GM21447 (cell line): ENCODE measurements at regions not wholly inside any gene's neighbourhood (a gene's known extent, or its start where the extent isn't known, plus 50 kb on each side); places are given as distances from the start of the nearest gene placed in this dataset.

Experiments
- ATAC-seq: cut with Tn5 transposase; IDR thresholded peaks from one replicate; pipeline ENCODE4 v1.9.1; 2021; ENCODE audit not compliant: unreplicated experiment

GRCh38 chr5:32984851-32985610, 273.9 kb downstream of the NPR3 start:
- no peak for ATAC-seq

DNA sequence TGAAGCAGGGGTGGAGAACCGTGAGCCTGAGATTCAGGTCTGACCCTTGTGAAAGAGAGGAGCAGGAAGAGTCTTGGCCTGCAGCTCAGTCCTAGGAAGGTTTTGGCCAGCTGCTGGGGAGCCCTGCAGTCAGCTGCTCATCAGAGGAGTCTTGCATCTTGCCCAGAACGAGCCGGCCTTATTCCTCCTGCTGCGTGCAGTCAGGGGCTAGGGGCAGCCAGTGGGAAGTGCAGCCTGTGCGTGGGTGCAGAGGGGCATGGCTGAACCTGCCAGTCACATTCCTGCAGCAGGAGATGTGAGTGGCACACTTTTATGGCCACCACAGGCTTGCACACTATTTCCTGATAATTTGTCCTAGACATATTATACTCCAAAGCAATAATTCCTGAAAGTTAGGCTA, 278.7 kb downstream of the NPR3 start:
- ATAC-seq = no peak

DNA sequence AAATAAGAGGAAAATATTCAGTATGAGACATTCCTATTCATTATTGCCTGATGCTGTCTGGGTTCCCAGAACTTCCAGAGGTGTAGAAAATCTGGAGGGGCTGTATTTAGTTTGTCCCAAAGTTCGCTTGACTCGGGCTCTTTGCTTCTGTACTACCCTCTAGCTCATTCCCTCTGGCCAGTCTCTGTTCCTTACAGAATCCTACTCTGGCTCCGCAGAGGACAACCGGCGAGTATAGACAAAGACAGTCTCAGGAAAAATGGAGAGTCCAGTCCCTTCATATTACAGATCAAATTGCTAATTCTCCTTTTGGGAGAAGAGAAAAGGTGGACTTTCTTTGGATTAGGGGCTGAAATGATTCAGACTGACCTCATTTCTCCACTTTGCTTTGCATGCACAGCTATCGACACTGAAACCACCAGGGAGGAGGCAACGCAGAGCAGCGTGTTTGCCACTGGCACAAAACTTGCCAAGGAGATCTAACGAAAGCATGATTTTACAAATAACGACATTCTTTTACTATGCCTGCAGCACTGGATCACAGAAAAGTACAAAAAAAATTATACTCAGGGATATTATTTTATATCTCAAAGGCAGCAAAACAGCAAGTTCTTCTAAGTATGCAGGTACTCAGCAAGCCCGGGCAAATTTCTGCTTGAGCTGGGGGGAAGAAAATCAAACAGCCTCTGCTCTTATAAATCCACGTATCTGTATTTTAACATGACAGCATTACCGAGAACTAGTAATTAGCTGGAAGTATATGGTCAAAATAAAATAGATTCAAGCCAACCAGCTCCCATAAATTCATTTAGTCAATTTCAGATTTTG, 279.7 kb downstream of the NPR3 start:
- ATAC-seq = no peak

DNA sequence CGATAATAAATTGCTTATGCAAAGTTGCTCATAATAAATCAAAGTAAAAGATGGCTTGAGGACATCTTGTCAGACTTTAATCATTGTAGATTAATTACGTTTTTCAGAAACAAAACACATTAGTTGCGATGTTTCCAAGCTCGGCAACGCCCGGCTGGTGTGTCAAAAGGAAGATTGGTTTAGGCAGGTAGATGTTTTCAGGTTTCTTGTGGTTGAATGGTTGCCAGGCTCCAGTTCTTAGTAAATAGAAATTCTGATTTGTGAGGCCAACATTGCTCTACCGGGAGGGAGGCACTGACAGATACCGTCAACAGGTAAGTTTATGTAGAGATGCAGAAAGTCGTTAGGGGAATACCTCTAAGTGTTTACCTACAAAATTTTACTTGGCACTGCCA, 280.3 kb downstream of the NPR3 start:
- ATAC-seq = no peak

GRCh38 chr5:32996336-32996735, 285.2 kb downstream of the NPR3 start:
- ATAC-seq = no peak

DNA sequence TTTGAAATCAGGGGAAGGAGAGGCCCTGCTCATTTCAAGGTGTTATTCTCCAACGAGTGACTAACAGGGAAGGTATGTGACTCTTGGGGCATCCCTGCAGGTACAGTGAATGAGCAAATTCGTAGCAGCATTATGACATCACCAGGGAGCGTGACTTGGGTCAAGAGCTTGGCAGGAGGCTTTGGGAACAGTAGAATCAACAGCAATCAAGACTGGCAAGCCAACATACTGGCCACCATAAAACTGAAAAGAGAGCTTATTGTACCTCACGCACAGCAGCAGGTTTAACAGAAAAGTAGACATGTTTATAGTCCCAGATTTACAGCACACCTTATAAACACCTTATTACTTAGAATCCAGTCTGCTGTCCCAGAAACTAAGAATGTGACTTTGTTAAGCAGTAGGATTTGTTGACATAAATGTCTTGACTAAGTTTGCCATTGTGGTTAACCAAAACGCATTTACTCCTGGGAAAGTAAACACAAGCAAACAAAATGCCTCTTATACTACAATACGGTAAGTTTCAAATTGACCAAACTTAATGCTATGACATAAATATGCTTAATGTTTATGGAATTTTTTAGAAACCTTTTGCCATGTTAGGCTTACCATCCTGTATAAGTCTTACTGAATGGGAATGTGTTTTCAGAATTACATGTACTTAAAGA, 297.8 kb downstream of the NPR3 start:
- ATAC-seq = no peak

GRCh38 chr5:33010846-33011245, 299.7 kb downstream of the NPR3 start:
- no peak for ATAC-seq

DNA sequence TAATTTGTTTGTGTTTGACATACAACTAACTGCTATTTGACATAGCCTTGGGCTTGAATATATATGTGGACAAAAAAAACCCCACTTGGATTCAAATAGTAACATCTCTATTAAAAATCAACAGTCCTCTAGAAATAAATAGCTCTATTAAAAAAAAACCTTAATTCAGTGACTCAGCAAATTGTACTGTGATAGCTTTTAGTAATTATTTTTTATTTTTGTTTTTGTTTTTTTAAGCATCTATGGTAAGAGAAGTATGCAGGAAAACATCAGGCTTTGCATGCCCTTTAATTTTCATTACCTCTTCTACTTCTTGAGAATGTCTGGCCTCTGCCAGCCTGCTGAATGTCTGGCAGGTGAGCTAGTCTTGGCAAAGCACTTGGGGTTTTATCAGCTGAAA, 300.7 kb downstream of the NPR3 start:
- ATAC-seq = no peak

- no peak for ATAC-seq
These were observed 312.5 kb downstream of the NPR3 start for GRCh38 chr5:33023649-33024048.

DNA sequence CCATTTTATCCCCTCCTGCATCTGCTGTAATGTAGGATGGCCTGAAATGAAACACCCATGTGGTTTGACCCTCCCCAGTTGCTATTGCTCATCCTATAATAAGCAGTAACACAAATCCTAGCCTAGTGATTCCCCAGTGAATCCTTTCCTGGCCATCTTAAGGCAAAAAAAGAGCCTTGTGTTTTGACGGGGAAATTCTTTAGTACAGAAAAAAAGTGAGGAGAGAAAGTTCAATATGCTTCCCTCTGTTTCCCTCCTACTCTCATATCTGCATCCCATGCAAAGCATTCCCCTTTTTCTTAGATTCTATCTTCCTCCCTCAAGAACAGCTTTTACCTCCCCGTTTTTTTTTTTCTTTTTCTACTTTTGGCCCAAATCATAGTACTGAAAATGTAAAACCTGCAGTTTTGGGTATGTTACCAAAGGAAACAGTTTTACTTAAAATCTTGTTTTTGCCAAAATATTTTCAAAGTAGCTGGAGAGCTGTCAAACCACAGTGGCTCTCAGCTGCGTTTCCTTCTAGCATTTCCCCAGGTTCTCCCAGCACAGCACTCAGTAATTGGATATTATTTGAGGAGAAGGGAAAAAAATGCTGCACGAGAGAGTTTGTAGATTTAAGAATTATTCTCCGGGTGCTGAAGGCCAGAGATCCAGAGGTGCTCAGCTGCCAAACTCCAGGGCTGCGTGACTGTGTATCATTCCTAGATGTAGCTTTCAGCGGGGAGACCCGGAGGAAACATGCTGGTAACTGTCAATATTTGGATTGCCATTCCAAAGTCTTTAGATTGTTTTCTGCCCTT, 321.4 kb downstream of the NPR3 start:
- ATAC-seq = no peak

- ATAC-seq = no peak
These were observed 322.4 kb downstream of the NPR3 start for GRCh38 chr5:33033516-33033915.

DNA sequence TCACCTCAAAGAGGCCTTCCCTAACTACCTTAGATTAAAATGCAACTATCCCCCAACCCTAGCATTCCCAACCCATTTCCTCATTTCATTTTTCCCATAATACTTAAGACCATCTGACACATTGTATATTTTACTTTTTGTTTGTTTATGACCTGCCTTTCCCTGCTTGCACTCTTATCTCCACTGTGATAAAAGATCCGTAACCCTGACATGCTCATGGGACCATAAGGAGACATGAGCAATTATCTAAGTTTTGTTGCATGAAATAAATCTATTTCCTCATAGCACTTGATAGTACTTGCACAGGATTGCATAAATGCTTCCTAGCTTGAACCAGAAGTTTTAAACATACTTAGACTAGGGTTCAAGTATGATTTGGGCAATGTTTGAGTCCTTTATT, 323.7 kb downstream of the NPR3 start:
- ATAC-seq = no peak

DNA sequence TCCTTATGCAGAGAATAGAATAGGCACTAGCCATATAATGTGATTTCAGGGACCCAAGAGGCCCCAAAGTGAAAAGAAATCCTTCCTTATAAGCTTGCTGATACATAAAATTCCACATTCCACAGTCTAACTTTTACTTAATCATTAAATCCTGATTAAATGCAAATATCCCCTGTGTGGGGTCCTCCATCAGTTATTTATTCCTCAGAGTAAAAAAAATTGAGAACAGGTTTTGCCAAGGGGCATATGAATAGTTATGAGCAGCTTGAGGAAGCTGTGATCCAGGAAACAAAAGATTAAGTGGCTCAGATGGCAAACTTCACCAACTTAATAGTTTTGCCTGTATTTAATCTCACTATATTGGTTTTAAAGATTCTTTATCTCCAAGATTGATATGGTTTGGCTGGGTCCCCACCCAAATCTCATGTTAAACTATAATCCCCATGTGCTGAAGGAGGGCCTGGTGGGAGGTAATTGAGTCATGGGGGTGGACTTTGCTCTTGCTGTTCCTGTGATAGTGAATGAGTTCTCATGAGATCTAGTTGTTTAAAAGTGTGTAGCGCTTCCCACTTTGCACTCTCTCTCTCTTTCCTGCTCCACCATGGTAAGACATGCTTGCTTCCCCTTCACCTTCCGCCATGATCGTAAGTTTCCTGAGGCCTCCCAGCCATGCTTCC, 324.9 kb downstream of the NPR3 start:
- no peak for ATAC-seq

GRCh38 chr5:33037076-33037475, 326.0 kb downstream of the NPR3 start:
- no peak for ATAC-seq

- no peak for ATAC-seq
These were observed 330.5 kb downstream of the NPR3 start for GRCh38 chr5:33041586-33041985.

DNA sequence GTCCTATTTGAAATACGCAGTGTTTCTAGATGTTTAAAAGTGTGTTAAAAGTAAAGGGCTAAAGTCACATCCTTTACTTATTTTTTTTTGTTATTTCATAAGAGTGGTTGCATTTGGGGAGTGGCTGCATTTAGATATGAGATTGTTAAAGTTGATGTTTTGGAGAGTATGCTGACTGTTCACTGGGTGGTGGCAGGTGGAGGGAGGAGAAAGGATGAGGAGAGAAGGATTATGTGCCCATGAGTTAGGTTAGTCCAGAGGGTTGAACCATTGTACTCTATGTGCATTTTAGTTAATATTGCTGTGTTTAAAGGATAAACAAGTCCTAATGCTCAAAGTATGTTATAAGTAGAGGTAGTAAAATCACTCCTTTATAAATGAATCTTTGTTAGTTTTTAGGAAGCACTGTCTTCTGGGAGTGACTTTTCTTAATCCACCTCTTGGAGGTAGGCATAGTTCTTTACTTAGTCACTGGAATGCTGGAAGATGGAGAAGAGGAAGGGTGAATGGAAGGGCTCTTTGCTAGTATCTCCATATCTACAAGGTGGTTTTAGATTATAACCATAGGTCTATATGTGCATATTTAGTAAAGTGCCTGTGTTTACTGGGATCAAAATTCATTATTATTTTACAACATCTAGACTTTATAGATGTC, 332.3 kb downstream of the NPR3 start:
- ATAC-seq = no peak

DNA sequence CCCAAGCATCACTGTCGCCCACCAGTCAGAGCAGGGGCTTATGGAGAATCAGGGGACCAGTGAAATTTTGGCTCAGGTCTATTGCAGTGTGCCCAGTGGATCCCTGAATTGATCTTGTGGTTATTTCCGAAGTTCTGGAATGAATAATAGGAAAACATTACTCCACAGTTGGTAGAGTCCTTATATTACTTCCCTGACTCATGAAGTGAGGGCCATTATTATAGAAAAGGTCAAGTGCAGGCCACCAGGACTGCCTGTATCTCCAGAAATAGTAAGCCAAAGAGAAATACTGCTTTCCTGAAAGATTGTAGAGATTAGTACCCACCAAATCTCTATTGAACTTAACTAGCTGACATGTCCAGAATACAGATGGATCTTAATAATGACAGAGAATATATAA, 335.0 kb downstream of the NPR3 start:
- no peak for ATAC-seq

DNA sequence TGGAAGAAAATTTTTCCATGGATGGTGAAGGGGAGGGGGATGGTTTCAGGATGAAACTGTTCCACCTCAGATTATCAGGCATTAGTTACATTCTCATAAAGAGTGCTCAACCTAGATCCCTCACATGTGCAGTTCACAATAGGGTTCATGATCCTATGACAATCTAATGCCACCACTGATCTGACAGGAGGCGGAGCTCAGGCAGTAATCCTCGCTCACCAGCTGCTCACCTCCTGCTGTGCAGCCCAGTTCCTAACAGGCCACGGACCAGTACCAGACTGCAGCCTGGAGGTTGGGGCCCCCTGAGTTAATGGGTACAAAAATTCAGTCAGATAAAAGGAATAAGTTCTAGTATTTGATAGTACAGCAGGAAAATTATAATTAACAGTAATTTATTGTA, 337.2 kb downstream of the NPR3 start:
- ATAC-seq = no peak

- no peak for ATAC-seq
These were observed 338.2 kb downstream of the NPR3 start for GRCh38 chr5:33049298-33049697.

- no peak for ATAC-seq
These were observed 338.7 kb downstream of the NPR3 start for GRCh38 chr5:33049842-33050241.
